ENCODE measurements at regions not wholly inside any gene's neighbourhood (a gene's known extent, or its start where the extent isn't known, plus 50 kb on each side); places are given as distances from the start of the nearest gene placed in this dataset.

DNA sequence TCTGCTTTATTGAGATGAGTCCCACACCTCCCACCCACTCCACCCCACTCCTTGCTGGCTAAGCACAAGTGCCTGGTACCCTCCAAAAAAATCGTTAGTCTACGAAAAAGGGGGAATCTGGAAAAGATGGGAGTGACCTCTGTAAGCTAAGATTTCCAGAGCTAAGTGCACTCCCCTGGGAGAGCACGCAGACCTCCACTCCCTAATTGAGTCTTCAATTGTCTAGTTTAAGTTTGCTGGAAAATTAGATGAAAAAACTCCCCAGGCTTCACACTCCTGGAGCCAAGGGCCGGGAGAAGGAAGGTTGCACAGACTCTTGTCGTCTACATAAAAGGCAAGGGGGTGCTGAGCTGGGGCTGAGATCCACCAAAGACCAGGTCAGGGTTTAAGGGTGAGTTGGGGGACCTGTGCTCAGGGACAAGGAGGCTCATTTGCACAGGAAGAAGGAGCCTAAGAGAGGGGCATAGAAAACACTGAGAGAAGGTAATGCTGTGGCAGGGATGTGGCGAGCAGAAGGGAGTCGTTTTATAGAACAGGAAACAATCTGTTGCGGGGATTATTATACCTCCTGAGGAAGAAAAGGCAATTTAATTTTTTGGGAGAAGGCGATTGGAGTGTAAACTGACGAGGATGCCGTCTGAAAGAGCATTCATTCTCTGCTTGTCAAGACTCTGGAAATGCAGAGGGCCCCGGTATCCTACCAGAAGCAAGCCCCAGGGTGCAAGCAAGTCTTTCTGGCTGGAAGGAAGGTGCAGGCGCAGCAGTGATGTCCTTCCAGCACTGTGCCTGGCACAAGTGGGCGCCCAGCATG, 126.5 kb upstream of the DLG1 start:
- POLR2A ChIA-PET = no interaction called here
- no peaks in the 10 kb centered on the region for H3K9me3 ChIP-seq (ENCODE audit: control insufficient read depth, insufficient read depth, low read depth, low read length)
- H3K27ac ChIP-seq (ENCODE audit: extremely low read depth, low read depth, low read length) = no peak overlapping the region
- H3K4me1 ChIP-seq (ENCODE audit: control insufficient read depth, insufficient read depth, low read length) = no peaks in the 10 kb centered on the region
- CTCF ChIA-PET = interaction anchor here (1.0 kb wide), 1 partner anchor 14 kb away, joined by 3 read pairs; no protein-coding TSS in a partner anchor
- peak; percentile 80 for TF ChIP-seq WT1 (tag by site-specific recombination; IDR thresholded peaks at IDR 0.05)
- no peak for TF ChIP-seq KLF7 (tag by site-specific recombination; IDR thresholded peaks at IDR 0.05; ENCODE audit: borderline replicate concordance)
- no peak overlapping the region for H3K4me3 ChIP-seq (ENCODE audit: low read depth, low read length)
- no peaks in the 10 kb centered on the region for H3K36me3 ChIP-seq (ENCODE audit: control insufficient read depth in 2 of 2, insufficient read depth in 1 of 2, low read length in 2 of 2)

DNA sequence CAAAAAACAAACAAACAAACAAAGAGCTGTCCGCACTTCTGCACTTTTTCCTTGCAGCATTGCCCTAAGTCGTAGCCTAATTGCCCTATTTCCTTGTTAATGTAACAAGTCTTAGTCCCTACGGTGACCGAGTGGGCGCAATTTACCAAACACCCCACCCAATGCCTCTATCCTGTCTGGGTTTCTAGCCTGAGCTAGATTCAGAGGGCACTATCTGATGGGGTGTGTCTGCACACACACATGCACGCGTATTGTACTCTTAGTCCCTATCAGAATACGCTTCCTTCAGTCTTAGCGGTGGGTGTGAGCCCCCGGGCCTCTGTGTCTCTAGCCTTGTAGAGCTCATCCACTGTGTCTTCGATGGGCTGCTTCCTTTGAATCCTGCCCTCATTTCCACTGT, 125.9 kb upstream of the DLG1 start:
- H3K36me3 ChIP-seq (ENCODE audit: control insufficient read depth in 2 of 2, insufficient read depth in 1 of 2, low read length in 2 of 2) = no peaks in the 10 kb centered on the region
- TF ChIP-seq ZNF510 (tag by site-specific recombination; IDR thresholded peaks at IDR 0.05; ENCODE audit: insufficient replicate concordance) (no peak), ZNF549 (tag by site-specific recombination; IDR thresholded peaks at IDR 0.05) (no peak), ZFHX2 (tag by site-specific recombination; conservative IDR thresholded peaks at IDR 0.05) (peak; percentile 29)
- TF ChIP-seq, protein P1, sequence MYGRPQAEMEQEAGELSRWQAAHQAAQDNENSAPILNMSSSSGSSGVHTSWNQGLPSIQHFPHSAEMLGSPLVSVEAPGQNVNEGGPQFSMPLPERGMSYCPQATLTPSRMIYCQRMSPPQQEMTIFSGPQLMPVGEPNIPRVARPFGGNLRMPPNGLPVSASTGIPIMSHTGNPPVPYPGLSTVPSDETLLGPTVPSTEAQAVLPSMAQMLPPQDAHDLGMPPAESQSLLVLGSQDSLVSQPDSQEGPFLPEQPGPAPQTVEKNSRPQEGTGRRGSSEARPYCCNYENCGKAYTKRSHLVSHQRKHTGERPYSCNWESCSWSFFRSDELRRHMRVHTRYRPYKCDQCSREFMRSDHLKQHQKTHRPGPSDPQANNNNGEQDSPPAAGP (tag by site-specific recombination; IDR thresholded peaks at IDR 0.05) = no peak
- TF ChIP-seq, protein P2, sequence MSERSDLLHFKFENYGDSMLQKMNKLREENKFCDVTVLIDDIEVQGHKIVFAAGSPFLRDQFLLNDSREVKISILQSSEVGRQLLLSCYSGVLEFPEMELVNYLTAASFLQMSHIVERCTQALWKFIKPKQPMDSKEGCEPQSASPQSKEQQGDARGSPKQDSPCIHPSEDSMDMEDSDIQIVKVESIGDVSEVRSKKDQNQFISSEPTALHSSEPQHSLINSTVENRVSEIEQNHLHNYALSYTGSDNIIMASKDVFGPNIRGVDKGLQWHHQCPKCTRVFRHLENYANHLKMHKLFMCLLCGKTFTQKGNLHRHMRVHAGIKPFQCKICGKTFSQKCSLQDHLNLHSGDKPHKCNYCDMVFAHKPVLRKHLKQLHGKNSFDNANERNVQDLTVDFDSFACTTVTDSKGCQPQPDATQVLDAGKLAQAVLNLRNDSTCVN (tag by site-specific recombination; optimal IDR thresholded peaks at IDR 0.05) = no peak
- ChIA-PET POLR2A (no interaction called here), CTCF (interaction anchor here (1.0 kb wide), 1 partner anchor 15 kb away, joined by 3 read pairs; no protein-coding TSS in a partner anchor)
- H3K27ac ChIP-seq (ENCODE audit: extremely low read depth, low read depth, low read length) = no peak overlapping the region
- H3K9me3 ChIP-seq (ENCODE audit: control insufficient read depth, insufficient read depth, low read depth, low read length) = no peaks in the 10 kb centered on the region
- no peak overlapping the region for H3K4me3 ChIP-seq (ENCODE audit: low read depth, low read length)
- H3K4me1 ChIP-seq (ENCODE audit: control insufficient read depth, insufficient read depth, low read length) = no peaks in the 10 kb centered on the region

DNA sequence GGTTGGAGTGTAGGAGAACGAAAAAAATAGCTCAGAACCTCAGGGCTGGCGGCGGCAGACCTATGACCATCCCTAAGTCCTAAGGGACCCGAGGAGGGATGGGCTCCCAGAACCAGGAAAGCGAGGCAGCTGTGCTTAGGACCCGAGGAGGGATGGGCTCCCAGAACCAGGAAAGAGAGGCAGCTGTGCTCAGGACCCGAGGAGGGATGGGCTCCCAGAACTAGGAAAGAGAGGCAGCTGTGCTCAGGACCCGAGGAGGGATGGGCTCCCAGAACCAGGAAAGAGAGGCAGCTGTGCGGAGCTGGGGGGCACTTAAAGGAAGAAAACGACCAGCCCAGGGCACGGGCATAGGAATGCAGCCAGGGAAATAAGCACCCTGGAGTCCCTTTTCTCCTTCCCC, 125.0 kb upstream of the DLG1 start:
- Histone ChIP-seq H3K27ac (ENCODE audit: extremely low read depth, low read depth, low read length) (no peak overlapping the region), H3K9me3 (ENCODE audit: control insufficient read depth, insufficient read depth, low read depth, low read length) (no peaks in the 10 kb centered on the region), H3K4me3 (ENCODE audit: low read depth, low read length) (no peak overlapping the region), H3K4me1 (ENCODE audit: control insufficient read depth, insufficient read depth, low read length) (no peaks in the 10 kb centered on the region), H3K36me3 (ENCODE audit: control insufficient read depth in 2 of 2, insufficient read depth in 1 of 2, low read length in 2 of 2) (no peaks in the 10 kb centered on the region)
- TF ChIP-seq, protein P3, sequence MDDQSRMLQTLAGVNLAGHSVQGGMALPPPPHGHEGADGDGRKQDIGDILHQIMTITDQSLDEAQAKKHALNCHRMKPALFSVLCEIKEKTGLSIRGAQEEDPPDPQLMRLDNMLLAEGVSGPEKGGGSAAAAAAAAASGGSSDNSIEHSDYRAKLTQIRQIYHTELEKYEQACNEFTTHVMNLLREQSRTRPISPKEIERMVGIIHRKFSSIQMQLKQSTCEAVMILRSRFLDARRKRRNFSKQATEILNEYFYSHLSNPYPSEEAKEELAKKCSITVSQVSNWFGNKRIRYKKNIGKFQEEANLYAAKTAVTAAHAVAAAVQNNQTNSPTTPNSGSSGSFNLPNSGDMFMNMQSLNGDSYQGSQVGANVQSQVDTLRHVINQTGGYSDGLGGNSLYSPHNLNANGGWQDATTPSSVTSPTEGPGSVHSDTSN (CRISPR knock-in tag; IDR thresholded peaks at IDR 0.05) = no peak
- TF ChIP-seq, protein P4, sequence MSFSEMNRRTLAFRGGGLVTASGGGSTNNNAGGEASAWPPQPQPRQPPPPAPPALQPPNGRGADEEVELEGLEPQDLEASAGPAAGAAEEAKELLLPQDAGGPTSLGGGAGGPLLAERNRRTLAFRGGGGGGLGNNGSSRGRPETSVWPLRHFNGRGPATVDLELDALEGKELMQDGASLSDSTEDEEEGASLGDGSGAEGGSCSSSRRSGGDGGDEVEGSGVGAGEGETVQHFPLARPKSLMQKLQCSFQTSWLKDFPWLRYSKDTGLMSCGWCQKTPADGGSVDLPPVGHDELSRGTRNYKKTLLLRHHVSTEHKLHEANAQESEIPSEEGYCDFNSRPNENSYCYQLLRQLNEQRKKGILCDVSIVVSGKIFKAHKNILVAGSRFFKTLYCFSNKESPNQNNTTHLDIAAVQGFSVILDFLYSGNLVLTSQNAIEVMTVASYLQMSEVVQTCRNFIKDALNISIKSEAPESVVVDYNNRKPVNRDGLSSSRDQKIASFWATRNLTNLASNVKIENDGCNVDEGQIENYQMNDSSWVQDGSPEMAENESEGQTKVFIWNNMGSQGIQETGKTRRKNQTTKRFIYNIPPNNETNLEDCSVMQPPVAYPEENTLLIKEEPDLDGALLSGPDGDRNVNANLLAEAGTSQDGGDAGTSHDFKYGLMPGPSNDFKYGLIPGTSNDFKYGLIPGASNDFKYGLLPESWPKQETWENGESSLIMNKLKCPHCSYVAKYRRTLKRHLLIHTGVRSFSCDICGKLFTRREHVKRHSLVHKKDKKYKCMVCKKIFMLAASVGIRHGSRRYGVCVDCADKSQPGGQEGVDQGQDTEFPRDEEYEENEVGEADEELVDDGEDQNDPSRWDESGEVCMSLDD (tag by site-specific recombination; IDR thresholded peaks at IDR 0.05) = no peak
- TF ChIP-seq, protein P5, sequence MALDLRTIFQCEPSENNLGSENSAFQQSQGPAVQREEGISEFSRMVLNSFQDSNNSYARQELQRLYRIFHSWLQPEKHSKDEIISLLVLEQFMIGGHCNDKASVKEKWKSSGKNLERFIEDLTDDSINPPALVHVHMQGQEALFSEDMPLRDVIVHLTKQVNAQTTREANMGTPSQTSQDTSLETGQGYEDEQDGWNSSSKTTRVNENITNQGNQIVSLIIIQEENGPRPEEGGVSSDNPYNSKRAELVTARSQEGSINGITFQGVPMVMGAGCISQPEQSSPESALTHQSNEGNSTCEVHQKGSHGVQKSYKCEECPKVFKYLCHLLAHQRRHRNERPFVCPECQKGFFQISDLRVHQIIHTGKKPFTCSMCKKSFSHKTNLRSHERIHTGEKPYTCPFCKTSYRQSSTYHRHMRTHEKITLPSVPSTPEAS (tag by site-specific recombination; IDR thresholded peaks at IDR 0.05) = no peak
- no peak for TF ChIP-seq ZNF747 (tag by site-specific recombination; IDR thresholded peaks at IDR 0.05)
- no peak for TF ChIP-seq HOXD13 (CRISPR knock-in tag; IDR thresholded peaks at IDR 0.05; ENCODE audit: borderline replicate concordance)
- TF ChIP-seq SP7 (tag by site-specific recombination; IDR thresholded peaks at IDR 0.05) = no peak
- no peak for TF ChIP-seq ZNF792 (tag by site-specific recombination; IDR thresholded peaks at IDR 0.05)
- TF ChIP-seq ZIC2 (tag by site-specific recombination; IDR thresholded peaks at IDR 0.05) = no peak
- TF ChIP-seq ZNF394 (tag by site-specific recombination; IDR thresholded peaks at IDR 0.05; ENCODE audit: borderline replicate concordance) = no peak
- TF ChIP-seq ZNF664 (tag by site-specific recombination; IDR thresholded peaks at IDR 0.05) = no peak
- TF ChIP-seq ZNF354C (tag by site-specific recombination; IDR thresholded peaks at IDR 0.05; ENCODE audit: borderline replicate concordance, low read depth) = no peak
- no peak for TF ChIP-seq ZNF785 (tag by site-specific recombination; IDR thresholded peaks at IDR 0.05)
- TF ChIP-seq KLF9 (tag by site-specific recombination; IDR thresholded peaks at IDR 0.05; ENCODE audit: low read depth) = no peak
- TF ChIP-seq ZNF2 (tag by site-specific recombination; IDR thresholded peaks at IDR 0.05) = no peak
- TF ChIP-seq ZFHX2 (tag by site-specific recombination; conservative IDR thresholded peaks at IDR 0.05) = no peak
- TF ChIP-seq ZNF24 (tag by site-specific recombination; IDR thresholded peaks at IDR 0.05) = no peak
- no peak for TF ChIP-seq WT1 (tag by site-specific recombination; IDR thresholded peaks at IDR 0.05)
- no peak for TF ChIP-seq ZNF558 (tag by site-specific recombination; IDR thresholded peaks at IDR 0.05)
- no peak for TF ChIP-seq ZFP37 (tag by site-specific recombination; IDR thresholded peaks at IDR 0.05)
- CTCF ChIA-PET = no interaction called here
- POLR2A ChIA-PET = no interaction called here
